ENCODE measurements at regions not wholly inside any gene's neighbourhood (a gene's known extent, or its start where the extent isn't known, plus 50 kb on each side); places are given as distances from the start of the nearest gene placed in this dataset.

- ChIA-PET POLR2A (no interaction called here), CTCF (no interaction called here)
- Mint-ChIP-seq H3K4me3 (ENCODE audit: unreplicated experiment) (no peak overlapping the region), H3K36me3 (ENCODE audit: insufficient read depth, unreplicated experiment) (no peaks in the 10 kb centered on the region), H3K27me3 (ENCODE audit: insufficient read depth, unreplicated experiment) (peaks cover 4% of the 10 kb centered on the region), H3K27ac (ENCODE audit: unreplicated experiment) (no peak overlapping the region), H3K4me1 (ENCODE audit: low read depth, unreplicated experiment) (no peaks in the 10 kb centered on the region), H3K9me3 (ENCODE audit: unreplicated experiment) (no peaks in the 10 kb centered on the region)
- Histone ChIP-seq H3K9me3 (no peaks in the 10 kb centered on the region), H3K4me3 (ENCODE audit: low read depth, low read length) (no peak overlapping the region), H3K36me3 (ENCODE audit: control insufficient read depth, insufficient read depth, low read length) (no peaks in the 10 kb centered on the region), H3K27me3 (replicated peaks; ENCODE audit: control insufficient read depth, insufficient read depth, low read length) (no peaks in the 10 kb centered on the region), H3K4me1 (no peaks in the 10 kb centered on the region)
- BruUV-seq (replicated peaks): no TSS peak
- no peak for DNase-seq
- intact Hi-C loops (cut with micrococcal nuclease; ENCODE audit: unreplicated experiment): no loop called here
- no peak for TF ChIP-seq CTCF (IDR thresholded peaks at IDR 0.05; ENCODE audit: insufficient read depth in 1 of 2, low read depth in 1 of 2, low read length in 1 of 2, severe bottlenecking in 1 of 2, unreplicated experiment in 1 of 2)
Observed at GRCh38 chr14:105797546-105797945, 271.2 kb downstream of the TMEM121 start.

- ChIA-PET POLR2A (no interaction called here), CTCF (no interaction called here)
- Mint-ChIP-seq H3K4me3 (ENCODE audit: unreplicated experiment) (no peak overlapping the region), H3K9me3 (ENCODE audit: unreplicated experiment) (peaks cover 9% of the 10 kb centered on the region), H3K27ac (ENCODE audit: unreplicated experiment) (no peak overlapping the region), H3K4me1 (ENCODE audit: low read depth, unreplicated experiment) (no peaks in the 10 kb centered on the region), H3K27me3 (ENCODE audit: insufficient read depth, unreplicated experiment) (peaks cover 6% of the 10 kb centered on the region), H3K36me3 (ENCODE audit: insufficient read depth, unreplicated experiment) (no peaks in the 10 kb centered on the region)
- no peak for DNase-seq
- no TSS peak for BruUV-seq (replicated peaks)
- TF ChIP-seq CTCF (IDR thresholded peaks at IDR 0.05; ENCODE audit: insufficient read depth in 1 of 2, low read depth in 1 of 2, low read length in 1 of 2, severe bottlenecking in 1 of 2, unreplicated experiment in 1 of 2): no peak
- Histone ChIP-seq H3K27me3 (replicated peaks; ENCODE audit: control insufficient read depth, insufficient read depth, low read length) (no peaks in the 10 kb centered on the region), H3K9me3 (no peaks in the 10 kb centered on the region), H3K4me1 (no peaks in the 10 kb centered on the region), H3K4me3 (ENCODE audit: low read depth, low read length) (no peak overlapping the region), H3K36me3 (ENCODE audit: control insufficient read depth, insufficient read depth, low read length) (no peaks in the 10 kb centered on the region)
- intact Hi-C loops (cut with micrococcal nuclease; ENCODE audit: unreplicated experiment): no loop called here
Observed at GRCh38 chr14:105805701-105806100, 279.3 kb downstream of the TMEM121 start.

- BruUV-seq (replicated peaks): no TSS peak
- Mint-ChIP-seq H3K4me1 (ENCODE audit: low read depth, unreplicated experiment) (no peaks in the 10 kb centered on the region), H3K36me3 (ENCODE audit: insufficient read depth, unreplicated experiment) (no peaks in the 10 kb centered on the region), H3K27me3 (ENCODE audit: insufficient read depth, unreplicated experiment) (peaks cover 9% of the 10 kb centered on the region), H3K27ac (ENCODE audit: unreplicated experiment) (no peak overlapping the region), H3K9me3 (ENCODE audit: unreplicated experiment) (peaks cover 9% of the 10 kb centered on the region), H3K4me3 (ENCODE audit: unreplicated experiment) (no peak overlapping the region)
- no peak overlapping the region for H3K4me3 ChIP-seq (ENCODE audit: low read depth, low read length)
- no peak for TF ChIP-seq CTCF (IDR thresholded peaks at IDR 0.05; ENCODE audit: insufficient read depth in 1 of 2, low read depth in 1 of 2, low read length in 1 of 2, severe bottlenecking in 1 of 2, unreplicated experiment in 1 of 2)
- DNase-seq: no peak
- ChIA-PET POLR2A (no interaction called here), CTCF (no interaction called here)
- H3K36me3 ChIP-seq (ENCODE audit: control insufficient read depth, insufficient read depth, low read length): no peaks in the 10 kb centered on the region
- intact Hi-C loops (cut with micrococcal nuclease; ENCODE audit: unreplicated experiment): no loop called here
- no peaks in the 10 kb centered on the region for H3K27me3 ChIP-seq (replicated peaks; ENCODE audit: control insufficient read depth, insufficient read depth, low read length)
- H3K9me3 ChIP-seq: no peaks in the 10 kb centered on the region
- H3K4me1 ChIP-seq: no peaks in the 10 kb centered on the region
Observed at GRCh38 chr14:105806568-105806967, 280.2 kb downstream of the TMEM121 start.
